Progenitor cell of endocrine pancreas (in vitro differentiated cells): ENCODE measurements at regions not wholly inside any gene's neighbourhood (a gene's known extent, or its start where the extent isn't known, plus 50 kb on each side); places are given as distances from the start of the nearest gene placed in this dataset.

Experiments
- DNase-seq: peaks from one replicate; pipeline ENCODE4 v3.0.0; 2021; ENCODE audit warnings: low spot score; ENCODE audit not compliant: unreplicated experiment
- H3K27ac Mint-ChIP-seq: 2 replicates; pipeline ENCODE4 v1.8.0; 2021; ENCODE audit warnings: mild to moderate bottlenecking, moderate library complexity, mixed read lengths
- H3K27me3 Mint-ChIP-seq: 2 replicates; pipeline ENCODE4 v1.8.0; 2021; ENCODE audit warnings: mixed read lengths
- H3K36me3 Mint-ChIP-seq: 2 replicates; pipeline ENCODE4 v1.8.0; 2022; ENCODE audit warnings: mixed read lengths; ENCODE audit not compliant: insufficient read depth
- H3K4me1 Mint-ChIP-seq: 2 replicates; pipeline ENCODE4 v1.8.0; 2021; ENCODE audit warnings: low read depth, mixed read lengths
- H3K4me3 Mint-ChIP-seq: 2 replicates; pipeline ENCODE4 v1.8.0; 2021; ENCODE audit warnings: low read depth, mild to moderate bottlenecking, moderate library complexity, mixed read lengths
- H3K9me3 Mint-ChIP-seq: 2 replicates; pipeline ENCODE4 v1.8.0; 2021; ENCODE audit warnings: low read depth, mixed read lengths
- TF ChIP-seq, protein P1 (sequence below): fragments of 200-600 bp; sonication (generic); IDR thresholded peaks from one replicate; pipeline ENCODE4 v1.5.0; 2021; ENCODE audit warnings: antibody characterized with exemption, mild to moderate bottlenecking; ENCODE audit not compliant: unreplicated experiment

DNA sequence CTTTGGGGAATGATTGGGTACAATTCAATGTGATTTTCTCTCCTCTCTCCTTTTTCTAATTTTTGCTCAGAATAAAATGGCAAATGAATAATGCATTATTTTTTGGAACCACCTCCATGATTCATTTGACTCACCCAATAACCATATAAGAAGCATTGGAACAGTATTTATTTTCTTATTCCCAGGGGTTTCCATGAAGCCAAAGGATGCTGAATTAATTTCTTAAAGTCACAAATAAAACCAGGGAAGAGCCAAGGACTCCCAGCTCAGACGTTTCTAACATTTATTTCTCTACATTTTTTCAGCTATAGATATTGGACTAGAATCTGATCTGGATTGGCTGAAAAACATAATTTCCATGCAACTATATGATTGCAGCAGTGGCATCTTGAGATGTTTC lies 735.2 kb upstream of the ANKRD30A start:
- Mint-ChIP-seq H3K4me3 (no peak overlapping the region), H3K36me3 (no peaks in the 10 kb centered on the region), H3K27me3 (no peaks in the 10 kb centered on the region), H3K27ac (no peak overlapping the region), H3K4me1 (no peaks in the 10 kb centered on the region), H3K9me3 (peaks cover 4% of the 10 kb centered on the region)
- TF ChIP-seq, protein P1, sequence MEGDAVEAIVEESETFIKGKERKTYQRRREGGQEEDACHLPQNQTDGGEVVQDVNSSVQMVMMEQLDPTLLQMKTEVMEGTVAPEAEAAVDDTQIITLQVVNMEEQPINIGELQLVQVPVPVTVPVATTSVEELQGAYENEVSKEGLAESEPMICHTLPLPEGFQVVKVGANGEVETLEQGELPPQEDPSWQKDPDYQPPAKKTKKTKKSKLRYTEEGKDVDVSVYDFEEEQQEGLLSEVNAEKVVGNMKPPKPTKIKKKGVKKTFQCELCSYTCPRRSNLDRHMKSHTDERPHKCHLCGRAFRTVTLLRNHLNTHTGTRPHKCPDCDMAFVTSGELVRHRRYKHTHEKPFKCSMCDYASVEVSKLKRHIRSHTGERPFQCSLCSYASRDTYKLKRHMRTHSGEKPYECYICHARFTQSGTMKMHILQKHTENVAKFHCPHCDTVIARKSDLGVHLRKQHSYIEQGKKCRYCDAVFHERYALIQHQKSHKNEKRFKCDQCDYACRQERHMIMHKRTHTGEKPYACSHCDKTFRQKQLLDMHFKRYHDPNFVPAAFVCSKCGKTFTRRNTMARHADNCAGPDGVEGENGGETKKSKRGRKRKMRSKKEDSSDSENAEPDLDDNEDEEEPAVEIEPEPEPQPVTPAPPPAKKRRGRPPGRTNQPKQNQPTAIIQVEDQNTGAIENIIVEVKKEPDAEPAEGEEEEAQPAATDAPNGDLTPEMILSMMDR = no peak
- no peak for DNase-seq

DNA sequence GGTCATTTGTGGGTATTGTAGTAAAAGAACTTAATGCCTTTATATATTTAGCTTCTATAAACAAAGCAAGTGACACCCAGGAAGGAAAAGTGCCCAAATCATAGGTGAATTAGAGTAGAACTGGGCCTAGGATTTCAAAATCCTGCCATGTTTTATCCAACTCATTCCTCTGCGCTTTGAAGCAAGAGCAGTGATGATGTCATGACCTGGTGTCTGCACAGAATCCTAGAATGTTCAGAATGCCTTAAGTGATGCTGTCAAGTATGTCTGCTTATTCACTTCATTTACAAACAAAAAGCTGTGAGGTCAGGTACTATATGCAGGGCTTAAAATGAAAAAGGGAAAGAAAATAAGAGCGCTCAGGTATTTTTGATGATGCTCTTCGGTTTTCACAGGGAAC lies 737.2 kb upstream of the ANKRD30A start:
- no peak for DNase-seq
- Mint-ChIP-seq H3K27ac (no peak overlapping the region), H3K36me3 (no peaks in the 10 kb centered on the region), H3K9me3 (peaks cover 7% of the 10 kb centered on the region), H3K27me3 (no peaks in the 10 kb centered on the region), H3K4me1 (no peaks in the 10 kb centered on the region), H3K4me3 (no peak overlapping the region)
- TF ChIP-seq, protein P1 = no peak

DNA sequence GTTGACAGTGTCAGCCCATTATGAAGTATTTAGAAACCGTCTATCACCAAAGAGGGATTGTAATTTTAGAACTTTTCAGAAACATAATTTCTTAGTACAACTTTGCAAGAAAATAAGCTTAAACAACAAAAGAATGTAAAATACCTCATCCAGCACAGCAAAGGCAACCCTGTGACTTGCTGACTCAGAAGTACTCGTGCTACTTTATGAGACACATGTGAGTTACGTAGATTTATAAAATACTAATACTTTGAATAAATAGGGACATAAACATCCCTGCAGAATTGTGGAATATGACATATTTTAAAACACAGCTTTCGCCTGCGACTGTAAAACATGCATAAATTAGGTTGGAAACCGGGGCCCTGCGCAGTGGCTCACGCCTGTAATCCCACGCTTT lies 739.7 kb upstream of the ANKRD30A start:
- no peak overlapping the region for H3K27ac Mint-ChIP-seq
- H3K4me1 Mint-ChIP-seq = no peaks in the 10 kb centered on the region
- no peaks in the 10 kb centered on the region for H3K27me3 Mint-ChIP-seq
- H3K36me3 Mint-ChIP-seq = no peaks in the 10 kb centered on the region
- no peak for DNase-seq
- no peak overlapping the region for H3K4me3 Mint-ChIP-seq
- H3K9me3 Mint-ChIP-seq = peaks cover 7% of the 10 kb centered on the region
- TF ChIP-seq, protein P1 = no peak

DNA sequence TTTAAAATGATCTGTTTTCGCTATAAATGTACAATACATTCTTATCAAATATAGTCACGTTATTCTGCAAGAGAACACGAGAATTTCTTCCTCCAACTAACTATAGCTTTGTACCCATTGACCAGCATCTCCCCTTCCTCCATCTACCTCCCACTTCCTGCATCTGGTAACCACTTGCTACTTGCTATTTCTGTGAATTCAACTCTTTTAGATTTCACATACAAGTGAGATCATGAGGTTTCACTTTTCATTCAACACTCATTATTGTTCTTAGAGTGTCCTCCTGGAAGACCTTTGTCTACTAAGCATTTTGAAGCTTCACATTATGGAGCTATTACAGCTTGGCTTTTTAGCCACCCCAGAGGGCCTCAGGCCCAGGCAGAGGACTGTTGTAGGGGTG lies 741.3 kb upstream of the FZD8 start:
- DNase-seq = no peak
- H3K4me3 Mint-ChIP-seq = no peak overlapping the region
- TF ChIP-seq, protein P1 = no peak
- no peak overlapping the region for H3K27ac Mint-ChIP-seq
- no peaks in the 10 kb centered on the region for H3K36me3 Mint-ChIP-seq
- no peaks in the 10 kb centered on the region for H3K27me3 Mint-ChIP-seq
- peaks cover 10% of the 10 kb centered on the region for H3K9me3 Mint-ChIP-seq
- no peaks in the 10 kb centered on the region for H3K4me1 Mint-ChIP-seq

DNA sequence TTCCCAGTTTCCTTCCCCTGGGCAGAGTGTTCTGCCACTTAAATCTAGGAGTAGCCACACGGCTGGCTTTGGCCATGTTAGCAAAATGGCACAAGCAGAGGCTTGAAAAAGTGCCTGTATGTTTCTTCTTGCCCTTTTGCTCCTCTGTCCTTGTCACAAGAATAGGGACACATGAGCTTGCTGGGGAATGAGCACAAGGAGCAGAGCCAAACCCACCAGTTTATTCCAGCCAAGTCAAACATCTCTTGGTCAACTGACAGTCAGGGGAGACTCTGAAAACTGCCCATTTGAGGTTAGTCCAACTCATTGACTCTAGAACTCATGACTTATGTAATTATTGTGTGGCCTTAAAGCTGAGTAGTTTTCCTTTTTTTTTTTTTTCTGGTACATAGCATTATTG lies 739.7 kb upstream of the FZD8 start:
- Mint-ChIP-seq H3K4me1 (no peaks in the 10 kb centered on the region), H3K27ac (no peak overlapping the region)
- TF ChIP-seq, protein P1 = no peak

DNA sequence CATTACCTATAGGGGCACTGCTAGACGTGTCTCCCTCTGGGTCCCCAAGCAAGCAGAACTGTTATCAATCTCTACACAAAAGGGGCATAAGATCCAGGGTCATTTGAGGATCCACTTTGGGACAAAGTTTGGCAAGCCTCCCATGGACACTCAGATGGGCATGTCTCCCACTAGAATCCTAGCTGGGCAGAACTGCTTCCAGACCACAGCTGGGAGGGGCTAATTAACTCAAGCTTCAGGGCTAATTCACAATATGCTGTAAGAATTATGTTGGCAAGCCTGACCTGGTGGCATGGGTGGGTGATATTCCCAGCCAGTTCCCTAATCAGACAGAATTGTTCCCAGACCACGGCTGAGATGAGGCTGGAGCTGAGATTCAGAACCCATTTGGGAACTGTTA lies 738.4 kb upstream of the FZD8 start:
- H3K4me1 Mint-ChIP-seq = no peaks in the 10 kb centered on the region
- H3K36me3 Mint-ChIP-seq = no peaks in the 10 kb centered on the region
- TF ChIP-seq, protein P1 = no peak
- no peak for DNase-seq
- no peak overlapping the region for H3K27ac Mint-ChIP-seq
- H3K4me3 Mint-ChIP-seq = no peak overlapping the region
- H3K9me3 Mint-ChIP-seq = peaks cover 19% of the 10 kb centered on the region
- H3K27me3 Mint-ChIP-seq = no peaks in the 10 kb centered on the region

More for the DNA sequence above, 739.7 kb upstream of the FZD8 start:
- DNase-seq = no peak
- Mint-ChIP-seq H3K4me3 (no peak overlapping the region), H3K9me3 (peaks cover 19% of the 10 kb centered on the region), H3K36me3 (no peaks in the 10 kb centered on the region), H3K27me3 (no peaks in the 10 kb centered on the region)
